ENCODE measurements at regions not wholly inside any gene's neighbourhood (a gene's known extent, or its start where the extent isn't known, plus 50 kb on each side); places are given as distances from the start of the nearest gene placed in this dataset.

DNA sequence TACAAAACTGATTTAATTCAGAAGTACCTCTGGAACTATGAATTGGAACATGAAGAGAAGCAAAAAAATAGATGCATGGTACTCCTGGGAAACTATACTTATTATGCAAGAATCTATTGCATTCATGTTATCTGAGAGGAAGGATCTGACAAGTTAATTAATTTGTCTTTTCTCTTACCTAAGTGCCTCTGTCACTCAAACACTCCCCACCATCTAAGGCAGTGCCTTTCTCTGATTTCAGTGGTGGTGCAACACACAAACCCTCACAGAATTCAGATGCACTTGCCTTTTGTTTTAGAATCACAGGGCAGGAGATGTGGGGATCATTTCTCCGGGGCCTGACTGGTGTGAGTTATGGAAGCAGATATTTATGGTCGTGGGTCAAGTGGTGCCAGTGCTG lies 52.5 kb upstream of the C9orf72 start:
- Mint-ChIP-seq H3K27ac (ENCODE audit: unreplicated experiment) (no peak overlapping the region), H3K9me3 (ENCODE audit: unreplicated experiment) (no peaks in the 10 kb centered on the region), H3K4me1 (ENCODE audit: low read depth, unreplicated experiment) (peaks cover 3% of the 10 kb centered on the region), H3K4me3 (ENCODE audit: unreplicated experiment) (no peak overlapping the region), H3K36me3 (ENCODE audit: unreplicated experiment) (no peaks in the 10 kb centered on the region), H3K27me3 (ENCODE audit: unreplicated experiment) (no peaks in the 10 kb centered on the region)
- TF ChIP-seq, protein P1, sequence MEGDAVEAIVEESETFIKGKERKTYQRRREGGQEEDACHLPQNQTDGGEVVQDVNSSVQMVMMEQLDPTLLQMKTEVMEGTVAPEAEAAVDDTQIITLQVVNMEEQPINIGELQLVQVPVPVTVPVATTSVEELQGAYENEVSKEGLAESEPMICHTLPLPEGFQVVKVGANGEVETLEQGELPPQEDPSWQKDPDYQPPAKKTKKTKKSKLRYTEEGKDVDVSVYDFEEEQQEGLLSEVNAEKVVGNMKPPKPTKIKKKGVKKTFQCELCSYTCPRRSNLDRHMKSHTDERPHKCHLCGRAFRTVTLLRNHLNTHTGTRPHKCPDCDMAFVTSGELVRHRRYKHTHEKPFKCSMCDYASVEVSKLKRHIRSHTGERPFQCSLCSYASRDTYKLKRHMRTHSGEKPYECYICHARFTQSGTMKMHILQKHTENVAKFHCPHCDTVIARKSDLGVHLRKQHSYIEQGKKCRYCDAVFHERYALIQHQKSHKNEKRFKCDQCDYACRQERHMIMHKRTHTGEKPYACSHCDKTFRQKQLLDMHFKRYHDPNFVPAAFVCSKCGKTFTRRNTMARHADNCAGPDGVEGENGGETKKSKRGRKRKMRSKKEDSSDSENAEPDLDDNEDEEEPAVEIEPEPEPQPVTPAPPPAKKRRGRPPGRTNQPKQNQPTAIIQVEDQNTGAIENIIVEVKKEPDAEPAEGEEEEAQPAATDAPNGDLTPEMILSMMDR (IDR thresholded peaks at IDR 0.05; ENCODE audit: partially characterized antibody, unreplicated experiment), result no peak
- no peak for DNase-seq

DNA sequence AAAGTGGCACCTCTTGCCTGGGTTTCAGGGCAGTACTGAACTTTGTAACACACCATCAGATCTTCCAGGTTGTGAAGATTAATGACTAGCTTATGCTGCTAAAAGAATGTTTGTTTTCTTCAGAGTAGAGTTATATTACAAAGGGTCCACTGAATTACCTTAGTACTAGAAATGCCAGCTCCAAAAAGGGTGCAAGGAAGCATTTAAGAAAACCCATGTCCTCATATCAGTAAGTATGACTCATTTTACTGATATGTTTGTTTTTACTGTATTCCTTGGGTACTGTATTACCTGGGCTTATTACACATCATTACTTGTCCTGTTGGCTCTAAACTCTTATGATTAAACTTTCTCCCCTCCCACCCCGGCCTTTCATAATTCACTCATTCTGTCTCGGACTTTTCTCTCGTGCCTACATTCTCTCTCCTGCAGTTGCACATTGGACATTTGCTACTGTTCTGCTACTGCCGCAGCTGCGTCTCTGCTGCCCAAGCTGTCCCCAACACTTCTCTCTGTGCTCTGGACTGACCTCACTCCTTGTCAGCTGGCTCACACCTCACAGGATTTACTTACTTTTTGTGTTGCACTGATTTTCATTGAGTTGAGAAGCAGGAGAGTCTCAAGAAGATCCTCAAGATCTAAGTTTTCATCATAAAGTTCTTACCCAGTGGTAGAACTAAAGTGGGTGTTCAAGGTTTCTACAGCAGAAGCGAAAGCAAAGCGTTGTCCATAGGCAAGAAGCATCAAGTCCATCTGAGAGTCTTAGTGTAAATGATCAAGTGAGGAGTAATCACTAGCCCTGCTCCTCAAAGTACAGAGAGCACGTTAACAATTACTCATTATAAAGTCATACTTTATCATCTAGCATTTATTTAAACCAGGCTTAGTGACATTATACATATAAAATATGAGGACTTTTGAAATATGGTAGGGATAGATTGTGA lies 53.2 kb upstream of the C9orf72 start:
- H3K27me3 Mint-ChIP-seq (ENCODE audit: unreplicated experiment), result no peaks in the 10 kb centered on the region

DNA sequence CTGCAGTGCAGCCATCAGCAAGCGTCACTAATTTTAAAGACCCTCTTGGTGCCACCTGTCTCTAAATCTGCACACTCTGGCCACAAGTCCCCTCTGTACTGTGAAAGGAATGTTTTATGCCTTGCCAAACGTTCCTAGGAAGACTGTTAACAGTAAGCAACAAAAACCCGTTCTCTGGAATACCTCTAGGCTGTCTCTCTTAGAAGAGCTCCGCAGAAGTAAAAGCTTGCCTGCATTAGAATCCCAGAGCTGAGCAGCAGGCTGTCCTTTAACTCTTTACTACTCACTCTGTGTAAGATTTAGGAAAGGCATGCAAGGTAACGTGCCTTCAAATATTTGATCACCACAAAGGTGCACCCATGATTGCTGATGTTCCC lies 53.9 kb upstream of the C9orf72 start:
- Mint-ChIP-seq H3K36me3 (ENCODE audit: unreplicated experiment) (no peaks in the 10 kb centered on the region), H3K27me3 (ENCODE audit: unreplicated experiment) (no peaks in the 10 kb centered on the region), H3K4me3 (ENCODE audit: unreplicated experiment) (no peak overlapping the region), H3K27ac (ENCODE audit: unreplicated experiment) (no peak overlapping the region), H3K9me3 (ENCODE audit: unreplicated experiment) (no peaks in the 10 kb centered on the region), H3K4me1 (ENCODE audit: low read depth, unreplicated experiment) (peaks cover 3% of the 10 kb centered on the region)
- no peak for DNase-seq
- TF ChIP-seq, protein P1 (IDR thresholded peaks at IDR 0.05; ENCODE audit: partially characterized antibody, unreplicated experiment), result no peak

More for the DNA sequence above, 53.2 kb upstream of the C9orf72 start:
- Mint-ChIP-seq H3K36me3 (ENCODE audit: unreplicated experiment) (no peaks in the 10 kb centered on the region), H3K4me1 (ENCODE audit: low read depth, unreplicated experiment) (peaks cover 3% of the 10 kb centered on the region), H3K4me3 (ENCODE audit: unreplicated experiment) (no peak overlapping the region), H3K9me3 (ENCODE audit: unreplicated experiment) (no peaks in the 10 kb centered on the region), H3K27ac (ENCODE audit: unreplicated experiment) (no peak overlapping the region)
- TF ChIP-seq, protein P1 (IDR thresholded peaks at IDR 0.05; ENCODE audit: partially characterized antibody, unreplicated experiment), result no peak
- no peak for DNase-seq

DNA sequence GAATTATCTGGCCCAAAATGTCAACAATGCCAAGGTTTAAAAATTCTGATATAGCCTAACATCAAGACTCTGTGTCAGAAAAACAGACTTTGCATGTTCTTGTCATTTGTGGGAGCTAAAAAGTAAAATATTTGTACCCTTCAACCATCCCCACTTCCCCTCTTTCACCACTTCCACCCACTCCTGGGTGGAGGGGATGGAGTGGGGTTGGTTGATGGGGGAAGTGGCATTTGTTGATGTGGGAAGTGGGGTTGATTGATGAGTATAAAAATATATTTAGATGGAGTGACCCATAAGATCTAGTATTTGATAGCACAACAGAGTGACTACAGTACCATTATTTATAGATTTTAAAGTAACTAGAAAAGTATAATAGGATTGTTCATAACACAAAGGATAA lies 55.0 kb upstream of the C9orf72 start:
- Mint-ChIP-seq H3K27ac (ENCODE audit: unreplicated experiment) (no peak overlapping the region), H3K27me3 (ENCODE audit: unreplicated experiment) (no peaks in the 10 kb centered on the region), H3K4me1 (ENCODE audit: low read depth, unreplicated experiment) (peaks cover 3% of the 10 kb centered on the region), H3K9me3 (ENCODE audit: unreplicated experiment) (no peaks in the 10 kb centered on the region), H3K36me3 (ENCODE audit: unreplicated experiment) (no peaks in the 10 kb centered on the region), H3K4me3 (ENCODE audit: unreplicated experiment) (no peak overlapping the region)
- TF ChIP-seq, protein P1 (IDR thresholded peaks at IDR 0.05; ENCODE audit: partially characterized antibody, unreplicated experiment), result no peak
- no peak for DNase-seq

DNA sequence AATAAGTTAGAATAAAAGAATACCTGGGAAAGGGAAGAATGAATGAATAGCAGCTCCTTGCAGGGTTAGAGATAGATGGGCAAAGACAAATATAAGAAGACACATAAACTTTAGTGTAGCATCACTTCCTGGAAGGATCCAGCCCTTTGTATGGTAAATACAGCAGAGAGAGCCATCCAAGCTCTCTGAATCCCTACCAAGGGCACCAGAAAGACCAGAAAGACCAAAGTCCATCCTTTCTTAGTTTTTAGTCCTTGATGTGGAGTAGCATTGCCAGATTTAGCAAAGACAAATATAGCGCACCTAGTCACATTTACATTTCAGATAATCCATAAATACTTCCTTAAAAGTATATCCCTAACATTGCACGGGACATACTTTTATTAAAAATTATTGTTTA lies 56.1 kb upstream of the C9orf72 start:
- H3K27ac Mint-ChIP-seq (ENCODE audit: unreplicated experiment), result no peak overlapping the region
- DNase-seq, result no peak
- no peaks in the 10 kb centered on the region for H3K36me3 Mint-ChIP-seq (ENCODE audit: unreplicated experiment)
- H3K4me1 Mint-ChIP-seq (ENCODE audit: low read depth, unreplicated experiment), result peaks cover 3% of the 10 kb centered on the region
- H3K9me3 Mint-ChIP-seq (ENCODE audit: unreplicated experiment), result no peaks in the 10 kb centered on the region
- TF ChIP-seq, protein P1 (IDR thresholded peaks at IDR 0.05; ENCODE audit: partially characterized antibody, unreplicated experiment), result no peak
- H3K4me3 Mint-ChIP-seq (ENCODE audit: unreplicated experiment), result no peak overlapping the region
- no peaks in the 10 kb centered on the region for H3K27me3 Mint-ChIP-seq (ENCODE audit: unreplicated experiment)
